ENCODE measurements at regions not wholly inside any gene's neighbourhood (a gene's known extent, or its start where the extent isn't known, plus 50 kb on each side); places are given as distances from the start of the nearest gene placed in this dataset.
"Not testable (repeated sequence)": the region's sequence is repeated elsewhere in the genome, so short reads cannot be mapped to it uniquely, and the experiment has no call there.

GRCh38 chr3:88703501-88704059 is 403.8 kb upstream of the EPHA3 start:
- DNase-seq = no peak

- DNase-seq = no peak
These were observed 403.1 kb upstream of the EPHA3 start for GRCh38 chr3:88704338-88704737.

GRCh38 chr3:88707837-88708236 is 399.6 kb upstream of the EPHA3 start:
- DNase-seq = no peak

GRCh38 chr3:88712552-88712951 is 394.9 kb upstream of the EPHA3 start:
- DNase-seq = no peak

GRCh38 chr3:88713233-88713691 is 394.2 kb upstream of the EPHA3 start:
- DNase-seq = no peak

GRCh38 chr3:88725440-88726165 is 381.8 kb upstream of the EPHA3 start:
- no peak for DNase-seq

- no peak for DNase-seq
These were observed 375.2 kb upstream of the EPHA3 start for GRCh38 chr3:88732186-88732585.

- DNase-seq = no peak
These were observed 365.3 kb upstream of the EPHA3 start for GRCh38 chr3:88742106-88742505.

- DNase-seq = no peak
These were observed 364.5 kb upstream of the EPHA3 start for GRCh38 chr3:88742674-88743507.

- no peak for DNase-seq
These were observed 362.5 kb upstream of the EPHA3 start for GRCh38 chr3:88744896-88745295.

- not testable (repeated sequence) for DNase-seq
These were observed 360.3 kb upstream of the EPHA3 start for GRCh38 chr3:88747145-88747544.

GRCh38 chr3:88758676-88759075 is 348.7 kb upstream of the EPHA3 start:
- no peak for DNase-seq

GRCh38 chr3:88767746-88768145 is 339.7 kb upstream of the EPHA3 start:
- no peak for DNase-seq

- DNase-seq = no peak
These were observed 333.7 kb upstream of the EPHA3 start for GRCh38 chr3:88773766-88774165.

- DNase-seq = no peak
These were observed 332.3 kb upstream of the EPHA3 start for GRCh38 chr3:88775026-88775690.

GRCh38 chr3:88779482-88779881 is 327.9 kb upstream of the EPHA3 start:
- no peak for DNase-seq

GRCh38 chr3:88784925-88785324 is 322.5 kb upstream of the EPHA3 start:
- no peak for DNase-seq

GRCh38 chr3:88785841-88786240 is 321.6 kb upstream of the EPHA3 start:
- no peak for DNase-seq

GRCh38 chr3:88795503-88795902 is 311.9 kb upstream of the EPHA3 start:
- no peak for DNase-seq

GRCh38 chr3:88807491-88808105 is 299.8 kb upstream of the EPHA3 start:
- DNase-seq = no peak

GRCh38 chr3:88809993-88810392 is 297.4 kb upstream of the EPHA3 start:
- no peak for DNase-seq

GRCh38 chr3:88810455-88810854 is 297.0 kb upstream of the EPHA3 start:
- no peak for DNase-seq

- DNase-seq = no peak
These were observed 296.3 kb upstream of the EPHA3 start for GRCh38 chr3:88811096-88811495.
